ENCODE measurements at regions not wholly inside any gene's neighbourhood (a gene's known extent, or its start where the extent isn't known, plus 50 kb on each side); places are given as distances from the start of the nearest gene placed in this dataset.

GRCh38 chr20:39176457-39176856 is 214.3 kb downstream of the DHX35 start:
- DNase-seq (ENCODE audit: low spot score in 2 of 2) = no peak
- no peak overlapping the region for H3K27ac ChIP-seq
- no peaks in the 10 kb centered on the region for H3K27me3 ChIP-seq
- no peaks in the 10 kb centered on the region for H3K36me3 ChIP-seq
- H3K4me3 ChIP-seq = no peak overlapping the region
- no peak for TF ChIP-seq POLR2A (IDR thresholded peaks at IDR 0.05)
- TF ChIP-seq CTCF (IDR thresholded peaks at IDR 0.05) = no peak
- TF ChIP-seq EP300 (IDR thresholded peaks at IDR 0.05) = no peak
- no peaks in the 10 kb centered on the region for H3K9me3 ChIP-seq
- H3K4me1 ChIP-seq = no peaks in the 10 kb centered on the region
- WGBS, 2 donors = 76 to 88% methylated on average over 2 of the region's 2 CpGs

GRCh38 chr20:39170896-39171463 is 208.8 kb downstream of the DHX35 start:
- TF ChIP-seq POLR2A (IDR thresholded peaks at IDR 0.05) = no peak
- no peak for TF ChIP-seq CTCF (IDR thresholded peaks at IDR 0.05)
- no peak for TF ChIP-seq EP300 (IDR thresholded peaks at IDR 0.05)
- Histone ChIP-seq H3K27me3 (no peaks in the 10 kb centered on the region), H3K27ac (no peak overlapping the region), H3K4me1 (no peaks in the 10 kb centered on the region), H3K4me3 (no peak overlapping the region), H3K9me3 (no peaks in the 10 kb centered on the region), H3K36me3 (no peaks in the 10 kb centered on the region)
- no peak for DNase-seq (ENCODE audit: low spot score in 2 of 2)
- 90 to 93% methylated on average over 2 of the region's 2 CpGs for WGBS, 2 donors

GRCh38 chr20:39165099-39165498 is 203.0 kb downstream of the DHX35 start:
- Histone ChIP-seq H3K27me3 (no peaks in the 10 kb centered on the region), H3K9me3 (no peaks in the 10 kb centered on the region), H3K4me3 (no peak overlapping the region), H3K27ac (no peak overlapping the region), H3K36me3 (no peaks in the 10 kb centered on the region), H3K4me1 (no peaks in the 10 kb centered on the region)
- 84 to 91% methylated on average over 6 of the region's 6 CpGs for WGBS, 2 donors
- TF ChIP-seq CTCF (IDR thresholded peaks at IDR 0.05) (no peak), POLR2A (IDR thresholded peaks at IDR 0.05) (no peak), EP300 (IDR thresholded peaks at IDR 0.05) (no peak)
- no peak for DNase-seq (ENCODE audit: low spot score in 2 of 2)

- no peak overlapping the region for H3K4me3 ChIP-seq
- H3K36me3 ChIP-seq = no peaks in the 10 kb centered on the region
- TF ChIP-seq CTCF (IDR thresholded peaks at IDR 0.05) (no peak), POLR2A (IDR thresholded peaks at IDR 0.05) (no peak), EP300 (IDR thresholded peaks at IDR 0.05) (no peak)
- WGBS, 2 donors = 60 to 74% methylated on average over 2 of the region's 2 CpGs
- no peaks in the 10 kb centered on the region for H3K4me1 ChIP-seq
- DNase-seq (ENCODE audit: low spot score in 2 of 2) = no peak
- no peaks in the 10 kb centered on the region for H3K9me3 ChIP-seq
- no peaks in the 10 kb centered on the region for H3K27me3 ChIP-seq
- H3K27ac ChIP-seq = no peak overlapping the region
Observed at GRCh38 chr20:39164642-39165041, 202.5 kb downstream of the DHX35 start.

- Histone ChIP-seq H3K4me1 (no peaks in the 10 kb centered on the region), H3K36me3 (no peaks in the 10 kb centered on the region), H3K4me3 (no peak overlapping the region), H3K9me3 (no peaks in the 10 kb centered on the region), H3K27me3 (no peaks in the 10 kb centered on the region), H3K27ac (no peak overlapping the region)
- TF ChIP-seq EP300 (IDR thresholded peaks at IDR 0.05) (no peak), POLR2A (IDR thresholded peaks at IDR 0.05) (no peak), CTCF (IDR thresholded peaks at IDR 0.05) (no peak)
- 87 to 89% methylated on average over 1 of the region's 1 CpG for WGBS, 2 donors
- no peak for DNase-seq (ENCODE audit: low spot score in 2 of 2)
Observed at GRCh38 chr20:39163993-39164392, 201.8 kb downstream of the DHX35 start.

All from tibial nerve (tissue), 4 donors.